ENCODE measurements at regions not wholly inside any gene's neighbourhood (a gene's known extent, or its start where the extent isn't known, plus 50 kb on each side); places are given as distances from the start of the nearest gene placed in this dataset.

GRCh38 chr11:122459064-122459463 lies 196.5 kb upstream of the UBASH3B start:
- H3K4me3 ChIP-seq (replicated peaks; ENCODE audit: low read depth, low read length) = no peak overlapping the region

GRCh38 chr11:122453586-122453985 lies 201.9 kb upstream of the UBASH3B start:
- DNase-seq (ENCODE audit: low read depth) = no peak
- no peak for TF ChIP-seq CTCF (IDR thresholded peaks at IDR 0.05; ENCODE audit: low read length, missing control alignments)
- H3K4me3 ChIP-seq (replicated peaks; ENCODE audit: low read depth, low read length) = no peak overlapping the region

More at GRCh38 chr11:122459064-122459463, 196.5 kb upstream of the UBASH3B start:
- DNase-seq (ENCODE audit: low read depth) = no peak
- TF ChIP-seq CTCF (IDR thresholded peaks at IDR 0.05; ENCODE audit: low read length, missing control alignments) = no peak

GRCh38 chr11:122451911-122452310 lies 203.6 kb upstream of the UBASH3B start:
- TF ChIP-seq CTCF (IDR thresholded peaks at IDR 0.05; ENCODE audit: low read length, missing control alignments) = no peak
- no peak overlapping the region for H3K4me3 ChIP-seq (replicated peaks; ENCODE audit: low read depth, low read length)
- DNase-seq (ENCODE audit: low read depth) = no peak

GRCh38 chr11:122441666-122442035 lies 213.9 kb upstream of the UBASH3B start:
- no peak for DNase-seq (ENCODE audit: low read depth)
- peak overlapping the region; percentile 50 for H3K4me3 ChIP-seq (replicated peaks; ENCODE audit: low read depth, low read length)
- TF ChIP-seq CTCF (IDR thresholded peaks at IDR 0.05; ENCODE audit: low read length, missing control alignments) = no peak

GRCh38 chr11:122440811-122441665 lies 214.5 kb upstream of the UBASH3B start:
- TF ChIP-seq CTCF (IDR thresholded peaks at IDR 0.05; ENCODE audit: low read length, missing control alignments) = no peak
- peak overlapping the region; percentile 50 for H3K4me3 ChIP-seq (replicated peaks; ENCODE audit: low read depth, low read length)
- peak; percentile 10 for DNase-seq (ENCODE audit: low read depth)

- TF ChIP-seq CTCF (IDR thresholded peaks at IDR 0.05; ENCODE audit: low read length, missing control alignments) = no peak
- DNase-seq (ENCODE audit: low read depth) = peak; percentile 55
- peak overlapping the region; percentile 50 for H3K4me3 ChIP-seq (replicated peaks; ENCODE audit: low read depth, low read length)
Measured at GRCh38 chr11:122439866-122440810, 215.4 kb upstream of the UBASH3B start.

Measured in fibroblast of pulmonary artery (primary cell).